ENCODE measurements at regions not wholly inside any gene's neighbourhood (a gene's known extent, or its start where the extent isn't known, plus 50 kb on each side); places are given as distances from the start of the nearest gene placed in this dataset.

DNA sequence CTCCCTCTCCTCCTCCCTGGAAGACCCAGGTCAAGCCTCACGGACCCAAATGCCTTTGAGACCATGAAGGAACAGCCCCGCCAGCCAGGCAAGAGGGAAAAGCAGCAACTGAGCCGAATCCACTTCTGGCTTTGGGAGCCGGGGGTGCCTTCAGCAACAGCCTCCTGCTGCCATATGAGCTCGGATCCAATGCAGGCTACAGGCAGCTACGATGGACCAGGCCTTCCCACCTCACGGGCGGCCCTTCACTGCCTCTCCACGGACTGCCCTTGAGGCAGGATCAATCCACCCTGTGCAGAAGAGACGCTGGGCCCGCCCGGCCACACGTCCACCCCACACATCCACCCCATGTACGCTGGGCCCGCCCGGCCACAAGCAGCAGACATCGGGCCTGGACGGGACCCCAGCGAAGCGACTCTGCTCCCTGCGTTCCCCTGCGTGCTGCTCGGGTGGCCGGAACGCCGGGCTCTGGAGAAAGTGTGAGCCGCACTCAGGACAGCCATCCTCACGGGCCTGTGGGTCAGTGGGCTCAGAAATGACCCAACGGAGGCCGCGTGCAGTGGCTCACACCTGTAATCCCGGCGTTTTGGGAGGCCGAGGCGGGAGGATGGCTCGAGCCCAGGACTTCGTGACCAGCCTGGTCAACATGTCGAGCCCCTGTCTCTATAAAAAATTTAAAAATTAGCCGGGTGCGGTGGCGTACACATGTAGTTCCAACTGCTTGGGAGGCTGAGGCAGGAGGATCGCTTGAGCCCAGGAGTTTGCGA is 82.0 kb downstream of the FOXL3 start:
- no peak for DNase-seq
- no peak for TF ChIP-seq POLR2A (IDR thresholded peaks at IDR 0.05; ENCODE audit: low read length)
- no peak for TF ChIP-seq GATA1 (IDR thresholded peaks at IDR 0.05; ENCODE audit: low read depth, low read length)

DNA sequence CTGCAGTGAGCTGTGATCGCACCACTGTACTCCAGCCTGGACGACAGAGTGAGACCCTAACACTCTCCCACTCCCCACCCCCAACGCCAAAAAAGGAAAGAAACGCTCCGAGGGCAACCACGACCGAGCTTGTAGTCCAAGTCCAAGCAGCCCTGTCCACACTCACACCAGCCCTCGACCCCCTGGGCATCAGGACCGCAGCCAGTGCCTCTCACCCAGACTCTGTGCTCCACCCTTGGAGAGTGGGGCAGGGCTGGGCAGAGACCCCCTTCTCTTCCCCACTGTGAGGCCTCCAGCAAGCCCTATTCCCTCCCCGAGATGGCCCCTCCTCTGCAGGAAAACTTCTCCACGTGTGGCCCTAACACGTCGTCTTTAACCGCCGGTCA is 82.6 kb downstream of the FOXL3 start:
- TF ChIP-seq GATA1 (IDR thresholded peaks at IDR 0.05; ENCODE audit: low read depth, low read length) (no peak), POLR2A (IDR thresholded peaks at IDR 0.05; ENCODE audit: low read length) (no peak)
- no peak for DNase-seq

DNA sequence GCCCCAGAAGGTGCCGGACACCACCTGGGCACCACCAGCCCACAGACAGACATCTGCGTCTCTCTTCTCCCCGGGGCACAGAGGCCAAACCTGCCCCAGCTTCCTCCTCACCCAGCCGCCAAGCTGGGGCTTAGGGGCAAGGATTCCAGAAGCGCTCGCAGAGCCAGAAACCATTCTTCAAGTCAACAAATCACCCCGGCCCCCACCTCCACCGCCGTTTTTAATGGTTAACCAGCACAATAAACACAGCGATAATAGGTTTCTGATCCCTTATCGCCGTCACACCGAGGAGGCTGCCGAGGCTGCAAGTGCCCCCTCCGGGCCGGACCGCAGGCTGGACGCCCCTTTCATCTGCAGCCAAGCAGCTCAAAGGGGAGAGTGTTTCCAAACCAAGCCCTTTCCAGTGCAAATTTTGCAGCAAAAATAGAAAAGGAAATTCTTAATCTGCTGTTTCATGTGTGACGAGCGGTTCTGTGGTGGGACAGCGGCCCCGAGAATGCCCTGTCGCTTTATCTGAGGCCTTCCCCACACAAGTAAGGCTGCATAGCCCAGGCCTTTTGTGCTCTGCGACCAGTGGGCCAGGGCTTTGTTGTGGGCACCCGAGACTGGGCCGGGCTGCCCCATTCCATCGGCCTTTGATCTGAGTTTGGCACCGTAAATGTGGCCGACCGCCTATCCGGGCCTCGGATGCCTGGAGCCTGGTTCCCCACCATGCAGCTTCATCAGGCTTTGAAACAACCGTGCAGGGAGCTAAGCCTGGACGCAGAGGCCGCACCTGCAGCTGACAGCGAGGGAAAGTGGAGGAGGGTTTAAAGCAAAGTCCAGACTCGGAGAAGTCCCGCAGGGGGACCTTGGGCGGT is 83.2 kb downstream of the FOXL3 start:
- TF ChIP-seq POLR2A (IDR thresholded peaks at IDR 0.05; ENCODE audit: low read length) (no peak), GATA1 (IDR thresholded peaks at IDR 0.05; ENCODE audit: low read depth, low read length) (no peak)

GRCh38 chr7:373818-374705 is 84.1 kb downstream of the FOXL3 start:
- TF ChIP-seq POLR2A (IDR thresholded peaks at IDR 0.05; ENCODE audit: low read length) (no peak), GATA1 (IDR thresholded peaks at IDR 0.05; ENCODE audit: low read depth, low read length) (no peak)
- no peak for DNase-seq

More for the DNA sequence above, 83.2 kb downstream of the FOXL3 start:
- no peak for DNase-seq

DNA sequence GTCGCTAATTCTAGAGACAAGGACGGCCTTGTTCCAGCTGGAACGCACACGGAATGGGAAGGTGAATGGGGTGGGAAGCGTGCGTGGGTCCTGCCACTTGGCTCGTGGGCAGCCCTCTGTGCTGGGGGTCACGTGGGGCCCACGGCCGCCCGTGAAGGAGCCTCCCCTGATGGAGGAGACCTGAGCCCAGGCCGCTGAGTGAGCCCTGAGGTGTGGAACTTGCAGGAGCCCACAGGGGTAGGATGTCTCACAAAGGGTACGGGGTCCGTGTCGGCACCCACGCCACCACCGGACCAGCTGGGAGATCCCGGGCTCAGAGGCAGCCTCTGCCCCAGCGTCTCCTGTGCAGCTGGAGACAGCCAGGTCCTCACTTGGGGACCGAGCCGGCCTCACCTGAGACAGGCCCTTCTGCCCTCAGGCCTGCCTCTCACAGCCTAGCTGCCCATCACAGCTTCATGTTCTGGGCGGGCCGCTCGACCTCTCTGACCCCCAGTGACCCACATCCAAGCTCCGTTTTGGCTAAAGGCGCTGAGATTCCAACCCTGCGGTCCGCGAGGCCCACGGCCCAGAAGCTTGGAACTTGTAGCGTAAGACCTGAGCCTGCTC is 84.8 kb downstream of the FOXL3 start:
- no peak for DNase-seq
- no peak for TF ChIP-seq GATA1 (IDR thresholded peaks at IDR 0.05; ENCODE audit: low read depth, low read length)
- no peak for TF ChIP-seq POLR2A (IDR thresholded peaks at IDR 0.05; ENCODE audit: low read length)

DNA sequence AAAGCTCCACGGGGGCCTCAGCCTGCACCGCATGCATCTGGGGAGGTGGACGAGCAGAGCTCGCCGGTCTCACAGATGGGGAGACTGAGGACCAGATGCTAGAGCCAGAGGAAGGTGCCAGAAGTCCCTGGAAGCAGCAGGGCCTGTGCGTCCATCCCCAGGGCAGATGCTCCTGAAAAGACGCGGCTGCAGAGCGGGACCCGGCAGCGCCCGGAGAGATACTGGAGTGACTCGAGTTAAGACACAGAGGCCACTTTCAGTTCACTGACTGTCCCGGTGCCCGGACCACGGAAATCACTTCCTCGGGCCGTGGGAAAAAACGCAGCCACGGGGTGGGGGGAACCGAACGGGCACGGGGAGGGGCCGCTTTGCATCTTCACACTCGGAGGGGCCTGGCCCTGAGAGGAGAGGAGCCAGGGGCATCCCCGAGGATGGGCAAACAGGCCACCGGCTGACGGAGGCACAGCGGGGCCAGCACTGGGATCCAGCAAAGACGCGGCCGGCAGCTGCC is 85.4 kb downstream of the FOXL3 start:
- TF ChIP-seq POLR2A (IDR thresholded peaks at IDR 0.05; ENCODE audit: low read length) (no peak), GATA1 (IDR thresholded peaks at IDR 0.05; ENCODE audit: low read depth, low read length) (no peak)
- no peak for DNase-seq

GRCh38 chr7:375901-376305 is 85.9 kb downstream of the FOXL3 start:
- DNase-seq = no peak
- TF ChIP-seq GATA1 (IDR thresholded peaks at IDR 0.05; ENCODE audit: low read depth, low read length) = no peak
- no peak for TF ChIP-seq POLR2A (IDR thresholded peaks at IDR 0.05; ENCODE audit: low read length)

- TF ChIP-seq GATA1 (IDR thresholded peaks at IDR 0.05; ENCODE audit: low read depth, low read length) (no peak), POLR2A (IDR thresholded peaks at IDR 0.05; ENCODE audit: low read length) (no peak)
- DNase-seq = no peak
These were observed 86.5 kb downstream of the FOXL3 start for GRCh38 chr7:376306-377079.

DNA sequence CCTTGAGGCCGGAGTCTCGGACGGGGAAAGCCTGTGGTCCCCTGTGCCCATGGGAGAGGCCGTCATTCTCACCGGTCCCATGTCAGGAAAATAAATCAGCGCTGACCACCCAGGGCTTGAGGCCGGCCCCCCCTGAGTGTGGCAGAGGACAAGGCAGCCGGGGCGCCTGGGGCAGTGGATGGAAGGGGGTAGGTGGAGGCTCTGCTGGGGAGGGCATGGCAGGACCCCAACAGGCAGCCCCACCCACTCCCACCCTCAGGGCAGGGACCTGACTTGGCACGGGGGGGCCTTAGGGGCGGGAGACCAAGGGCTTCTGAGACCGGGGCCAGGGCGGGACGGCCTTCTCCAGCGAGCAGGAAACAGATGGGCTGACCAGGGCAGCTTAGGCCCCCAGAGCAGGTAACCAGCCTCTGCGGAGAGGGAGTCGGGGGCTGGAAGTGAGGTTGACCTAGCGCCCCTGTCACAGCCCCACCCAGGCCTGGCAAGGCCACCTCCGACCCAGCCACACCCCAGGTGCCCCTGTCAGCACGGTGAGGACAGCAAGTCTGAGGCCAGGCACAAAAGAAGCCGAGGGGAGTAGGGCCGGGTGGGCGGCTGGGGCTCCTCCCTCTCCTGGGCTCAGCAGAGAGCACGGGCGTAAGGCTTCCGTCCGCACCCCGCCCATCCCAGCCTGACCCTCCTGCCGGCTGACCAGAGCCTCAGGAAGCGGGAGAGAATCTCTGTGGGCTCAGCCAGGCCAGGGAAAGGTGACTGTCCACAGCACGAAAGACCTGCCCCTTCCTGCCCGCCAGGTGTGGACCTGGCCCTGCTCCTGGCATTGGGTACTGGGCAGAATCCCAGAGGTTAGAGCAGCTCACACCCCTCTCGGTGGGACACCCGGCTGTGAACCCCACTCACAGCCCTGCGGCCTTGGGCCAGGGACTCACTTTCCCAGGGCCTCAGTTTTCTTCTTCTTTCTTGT is 87.4 kb downstream of the FOXL3 start:
- TF ChIP-seq POLR2A (IDR thresholded peaks at IDR 0.05; ENCODE audit: low read length) (no peak), GATA1 (IDR thresholded peaks at IDR 0.05; ENCODE audit: low read depth, low read length) (no peak)
- no peak for DNase-seq

GRCh38 chr7:378041-378420 is 88.1 kb downstream of the FOXL3 start:
- no peak for DNase-seq

More at GRCh38 chr7:378041-378420, 88.1 kb downstream of the FOXL3 start:
- TF ChIP-seq POLR2A (IDR thresholded peaks at IDR 0.05; ENCODE audit: low read length) = no peak
- TF ChIP-seq GATA1 (IDR thresholded peaks at IDR 0.05; ENCODE audit: low read depth, low read length) = no peak
